GM13977 (cell line): ENCODE measurements at regions not wholly inside any gene's neighbourhood (a gene's known extent, or its start where the extent isn't known, plus 50 kb on each side); places are given as distances from the start of the nearest gene placed in this dataset.

ENCODE experiments used
- DNase-seq: peaks from one replicate; pipeline ENCODE4 v3.0.0; 2012; ENCODE audit warnings: low spot score
- in situ Hi-C: fragments of 300-500 bp; cut with MboI; formaldehyde crosslinking; loops from one replicate; pipeline ENCODE4 v1.12.0; 2022; ENCODE audit warnings: low sequenced_read_pairs, low pct_unique_long_range_greater_than_20kb, mixed read lengths, inconsistent platforms; ENCODE audit not compliant: unreplicated experiment
- TF ChIP-seq, protein P1 (sequence below): IDR thresholded peaks from 2 replicates; pipeline ENCODE4 v1.5.1; 2012; ENCODE audit warnings: mild to moderate bottlenecking, control low read depth; ENCODE audit not compliant: insufficient read depth; ENCODE audit errors: extremely low read depth, missing control alignments

DNA sequence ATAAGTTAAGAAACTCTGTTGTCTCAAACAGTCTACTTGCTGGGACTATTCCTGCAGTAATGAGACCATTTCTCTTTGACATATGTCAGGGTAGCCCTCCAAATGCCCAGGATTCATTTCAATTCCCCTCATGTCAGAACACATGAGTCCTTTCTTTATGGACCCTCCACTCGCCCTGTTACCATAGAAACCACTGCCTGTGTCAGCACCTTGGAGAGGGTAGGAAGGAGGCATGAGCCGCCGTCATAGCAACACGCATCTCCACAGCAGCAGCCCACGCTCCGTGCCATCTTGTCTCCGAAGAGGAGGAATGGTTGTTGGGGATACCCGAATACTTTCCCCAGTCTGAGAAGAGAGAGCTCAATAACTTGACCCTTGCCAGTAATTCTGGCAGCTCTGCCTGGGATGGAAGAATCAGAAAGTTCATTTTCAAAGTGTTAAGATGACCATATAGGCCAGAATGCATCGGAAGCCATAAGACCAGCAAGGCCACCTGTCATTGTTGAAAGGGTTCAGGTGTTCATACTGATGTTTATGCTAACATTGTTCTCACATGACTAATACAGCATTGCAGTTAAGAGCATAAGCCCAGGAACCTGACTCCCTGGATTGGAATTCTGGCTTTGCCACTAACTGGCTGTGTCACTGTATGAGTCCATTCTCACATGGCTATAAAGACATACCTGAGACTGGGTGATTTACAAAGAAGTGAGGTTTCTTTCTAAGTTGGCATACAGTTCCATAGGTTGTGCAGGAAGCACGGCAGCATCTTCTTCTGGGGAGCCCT, 141.3 kb downstream of the ABCC12 start:
- in situ Hi-C loops, result no loop called here
- no peak for DNase-seq
- TF ChIP-seq, protein P1, sequence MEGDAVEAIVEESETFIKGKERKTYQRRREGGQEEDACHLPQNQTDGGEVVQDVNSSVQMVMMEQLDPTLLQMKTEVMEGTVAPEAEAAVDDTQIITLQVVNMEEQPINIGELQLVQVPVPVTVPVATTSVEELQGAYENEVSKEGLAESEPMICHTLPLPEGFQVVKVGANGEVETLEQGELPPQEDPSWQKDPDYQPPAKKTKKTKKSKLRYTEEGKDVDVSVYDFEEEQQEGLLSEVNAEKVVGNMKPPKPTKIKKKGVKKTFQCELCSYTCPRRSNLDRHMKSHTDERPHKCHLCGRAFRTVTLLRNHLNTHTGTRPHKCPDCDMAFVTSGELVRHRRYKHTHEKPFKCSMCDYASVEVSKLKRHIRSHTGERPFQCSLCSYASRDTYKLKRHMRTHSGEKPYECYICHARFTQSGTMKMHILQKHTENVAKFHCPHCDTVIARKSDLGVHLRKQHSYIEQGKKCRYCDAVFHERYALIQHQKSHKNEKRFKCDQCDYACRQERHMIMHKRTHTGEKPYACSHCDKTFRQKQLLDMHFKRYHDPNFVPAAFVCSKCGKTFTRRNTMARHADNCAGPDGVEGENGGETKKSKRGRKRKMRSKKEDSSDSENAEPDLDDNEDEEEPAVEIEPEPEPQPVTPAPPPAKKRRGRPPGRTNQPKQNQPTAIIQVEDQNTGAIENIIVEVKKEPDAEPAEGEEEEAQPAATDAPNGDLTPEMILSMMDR, result no peak

DNA sequence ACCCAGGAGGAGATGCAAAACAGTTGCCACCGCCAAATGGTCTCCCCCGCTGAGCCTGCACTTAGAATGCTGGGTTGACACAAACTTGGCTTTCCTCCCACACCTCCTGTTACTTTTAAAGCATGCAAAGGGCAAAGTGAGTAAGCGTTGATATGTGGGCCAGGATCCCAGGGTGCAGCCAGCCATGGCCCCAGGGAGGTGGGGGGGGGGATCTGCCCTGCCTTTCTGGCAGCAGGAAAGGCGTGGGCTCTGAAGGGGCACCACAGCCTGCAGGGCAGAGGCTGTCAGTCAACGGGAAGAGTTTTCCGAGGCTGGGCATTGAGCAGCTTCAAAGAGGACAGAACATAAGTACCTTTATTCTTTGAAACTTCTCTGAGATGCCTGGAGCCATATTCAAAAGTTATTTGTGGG, 142.3 kb downstream of the ABCC12 start:
- TF ChIP-seq, protein P1, result no peak
- in situ Hi-C loops, result no loop called here
- DNase-seq, result no peak

- in situ Hi-C loops, result no loop called here
- TF ChIP-seq, protein P1, result no peak
- no peak for DNase-seq
These were observed 143.7 kb downstream of the ABCC12 start for GRCh38 chr16:48011878-48012658.

DNA sequence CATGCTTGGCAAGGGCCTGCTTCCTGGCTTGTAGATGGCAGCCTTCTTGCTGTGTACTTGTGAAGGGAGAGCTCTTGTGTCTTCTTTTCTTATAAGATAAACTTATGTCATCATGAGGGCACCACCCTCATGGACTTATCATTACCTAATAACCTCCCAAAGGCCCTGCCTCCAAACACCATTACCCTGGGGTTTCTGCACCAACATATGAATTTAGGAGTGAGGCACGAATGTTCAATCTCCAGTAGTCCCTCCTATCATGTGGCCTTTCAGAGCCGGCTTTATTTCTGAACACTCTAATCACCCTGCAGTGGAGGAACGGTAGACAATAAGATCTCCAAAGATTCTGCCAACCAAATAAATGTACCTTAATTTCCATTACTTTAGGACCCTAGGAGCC, 144.3 kb downstream of the ABCC12 start:
- no peak for DNase-seq
- in situ Hi-C loops, result no loop called here
- TF ChIP-seq, protein P1, result no peak

GRCh38 chr16:48008011-48008525, 147.7 kb downstream of the ABCC12 start:
- no peak for DNase-seq
- in situ Hi-C loops, result no loop called here
- TF ChIP-seq, protein P1, result no peak

GRCh38 chr16:48004141-48004695, 151.6 kb downstream of the ABCC12 start:
- TF ChIP-seq, protein P1, result no peak
- in situ Hi-C loops, result no loop called here
- DNase-seq, result no peak
